GM23338 (cell line): ENCODE measurements at regions not wholly inside any gene's neighbourhood (a gene's known extent, or its start where the extent isn't known, plus 50 kb on each side); places are given as distances from the start of the nearest gene placed in this dataset.

ENCODE experiments used
- CREB1 ChIP-seq: fragments of 250-450 bp; sonication (Bioruptor Pico); IDR thresholded peaks from 2 replicates; pipeline ENCODE4 v1.5.0; 2020; ENCODE audit warnings: low read depth, mild to moderate bottlenecking, moderate library complexity
- CTCF ChIP-seq, 2 experiments: fragments of 200-600 bp in 1 of 2; sonication (generic) in 1 of 2; conservative IDR thresholded peaks; 2 replicates each; pipeline versions ENCODE4 v1.5.1 to v1.6.1; 2016 to 2017; ENCODE audit warnings: antibody characterized with exemption in 2 of 2, low read depth in 2 of 2, mild to moderate bottlenecking in 2 of 2, moderate library complexity in 1 of 2
- ETS1 ChIP-seq: IDR thresholded peaks from 2 replicates; pipeline ENCODE4 v1.6.1; 2016; ENCODE audit warnings: antibody characterized with exemption
- NANOG ChIP-seq: IDR thresholded peaks from 2 replicates; pipeline ENCODE4 v1.6.1; 2016; ENCODE audit warnings: antibody characterized with exemption, borderline replicate concordance
- POLR2AphosphoS5 ChIP-seq: IDR thresholded peaks from 2 replicates; pipeline ENCODE4 v1.6.1; 2016; ENCODE audit warnings: antibody characterized with exemption, low read depth
- STAT1 ChIP-seq: IDR thresholded peaks from one replicate; pipeline ENCODE4 v1.6.1; 2016; ENCODE audit warnings: antibody characterized with exemption; ENCODE audit not compliant: unreplicated experiment
- ZNF331 ChIP-seq: fragments of 250-450 bp; sonication (Bioruptor Pico); IDR thresholded peaks from 2 replicates; pipeline ENCODE4 v1.5.0; 2020; ENCODE audit warnings: low read depth, mild to moderate bottlenecking, moderate library complexity
- TF ChIP-seq, protein P1 (sequence below): fragments of 250-450 bp; sonication (Bioruptor Pico); IDR thresholded peaks from 2 replicates; pipeline ENCODE4 v1.5.0; 2020; ENCODE audit warnings: mild to moderate bottlenecking, moderate library complexity

DNA sequence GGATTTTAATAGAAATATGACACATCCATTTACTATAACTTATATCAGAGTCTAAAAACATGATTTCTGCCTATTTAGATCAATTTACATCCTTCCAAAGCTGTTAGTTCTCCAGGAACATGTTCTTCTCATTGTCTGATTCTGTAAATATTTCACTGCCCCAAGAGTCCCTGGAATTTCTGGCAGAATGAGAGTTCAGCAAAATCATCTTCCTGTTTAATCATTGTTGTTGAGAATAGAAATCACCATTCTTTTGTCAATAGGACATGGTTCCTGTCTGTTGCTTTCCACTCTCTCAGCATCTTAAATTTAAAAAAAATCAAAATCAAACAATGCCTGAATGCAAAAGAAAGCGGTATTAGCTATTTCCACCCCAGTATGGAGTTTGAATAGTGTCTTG lies 172.8 kb upstream of the FRMPD4 start (continued):
- TF ChIP-seq, protein P1, sequence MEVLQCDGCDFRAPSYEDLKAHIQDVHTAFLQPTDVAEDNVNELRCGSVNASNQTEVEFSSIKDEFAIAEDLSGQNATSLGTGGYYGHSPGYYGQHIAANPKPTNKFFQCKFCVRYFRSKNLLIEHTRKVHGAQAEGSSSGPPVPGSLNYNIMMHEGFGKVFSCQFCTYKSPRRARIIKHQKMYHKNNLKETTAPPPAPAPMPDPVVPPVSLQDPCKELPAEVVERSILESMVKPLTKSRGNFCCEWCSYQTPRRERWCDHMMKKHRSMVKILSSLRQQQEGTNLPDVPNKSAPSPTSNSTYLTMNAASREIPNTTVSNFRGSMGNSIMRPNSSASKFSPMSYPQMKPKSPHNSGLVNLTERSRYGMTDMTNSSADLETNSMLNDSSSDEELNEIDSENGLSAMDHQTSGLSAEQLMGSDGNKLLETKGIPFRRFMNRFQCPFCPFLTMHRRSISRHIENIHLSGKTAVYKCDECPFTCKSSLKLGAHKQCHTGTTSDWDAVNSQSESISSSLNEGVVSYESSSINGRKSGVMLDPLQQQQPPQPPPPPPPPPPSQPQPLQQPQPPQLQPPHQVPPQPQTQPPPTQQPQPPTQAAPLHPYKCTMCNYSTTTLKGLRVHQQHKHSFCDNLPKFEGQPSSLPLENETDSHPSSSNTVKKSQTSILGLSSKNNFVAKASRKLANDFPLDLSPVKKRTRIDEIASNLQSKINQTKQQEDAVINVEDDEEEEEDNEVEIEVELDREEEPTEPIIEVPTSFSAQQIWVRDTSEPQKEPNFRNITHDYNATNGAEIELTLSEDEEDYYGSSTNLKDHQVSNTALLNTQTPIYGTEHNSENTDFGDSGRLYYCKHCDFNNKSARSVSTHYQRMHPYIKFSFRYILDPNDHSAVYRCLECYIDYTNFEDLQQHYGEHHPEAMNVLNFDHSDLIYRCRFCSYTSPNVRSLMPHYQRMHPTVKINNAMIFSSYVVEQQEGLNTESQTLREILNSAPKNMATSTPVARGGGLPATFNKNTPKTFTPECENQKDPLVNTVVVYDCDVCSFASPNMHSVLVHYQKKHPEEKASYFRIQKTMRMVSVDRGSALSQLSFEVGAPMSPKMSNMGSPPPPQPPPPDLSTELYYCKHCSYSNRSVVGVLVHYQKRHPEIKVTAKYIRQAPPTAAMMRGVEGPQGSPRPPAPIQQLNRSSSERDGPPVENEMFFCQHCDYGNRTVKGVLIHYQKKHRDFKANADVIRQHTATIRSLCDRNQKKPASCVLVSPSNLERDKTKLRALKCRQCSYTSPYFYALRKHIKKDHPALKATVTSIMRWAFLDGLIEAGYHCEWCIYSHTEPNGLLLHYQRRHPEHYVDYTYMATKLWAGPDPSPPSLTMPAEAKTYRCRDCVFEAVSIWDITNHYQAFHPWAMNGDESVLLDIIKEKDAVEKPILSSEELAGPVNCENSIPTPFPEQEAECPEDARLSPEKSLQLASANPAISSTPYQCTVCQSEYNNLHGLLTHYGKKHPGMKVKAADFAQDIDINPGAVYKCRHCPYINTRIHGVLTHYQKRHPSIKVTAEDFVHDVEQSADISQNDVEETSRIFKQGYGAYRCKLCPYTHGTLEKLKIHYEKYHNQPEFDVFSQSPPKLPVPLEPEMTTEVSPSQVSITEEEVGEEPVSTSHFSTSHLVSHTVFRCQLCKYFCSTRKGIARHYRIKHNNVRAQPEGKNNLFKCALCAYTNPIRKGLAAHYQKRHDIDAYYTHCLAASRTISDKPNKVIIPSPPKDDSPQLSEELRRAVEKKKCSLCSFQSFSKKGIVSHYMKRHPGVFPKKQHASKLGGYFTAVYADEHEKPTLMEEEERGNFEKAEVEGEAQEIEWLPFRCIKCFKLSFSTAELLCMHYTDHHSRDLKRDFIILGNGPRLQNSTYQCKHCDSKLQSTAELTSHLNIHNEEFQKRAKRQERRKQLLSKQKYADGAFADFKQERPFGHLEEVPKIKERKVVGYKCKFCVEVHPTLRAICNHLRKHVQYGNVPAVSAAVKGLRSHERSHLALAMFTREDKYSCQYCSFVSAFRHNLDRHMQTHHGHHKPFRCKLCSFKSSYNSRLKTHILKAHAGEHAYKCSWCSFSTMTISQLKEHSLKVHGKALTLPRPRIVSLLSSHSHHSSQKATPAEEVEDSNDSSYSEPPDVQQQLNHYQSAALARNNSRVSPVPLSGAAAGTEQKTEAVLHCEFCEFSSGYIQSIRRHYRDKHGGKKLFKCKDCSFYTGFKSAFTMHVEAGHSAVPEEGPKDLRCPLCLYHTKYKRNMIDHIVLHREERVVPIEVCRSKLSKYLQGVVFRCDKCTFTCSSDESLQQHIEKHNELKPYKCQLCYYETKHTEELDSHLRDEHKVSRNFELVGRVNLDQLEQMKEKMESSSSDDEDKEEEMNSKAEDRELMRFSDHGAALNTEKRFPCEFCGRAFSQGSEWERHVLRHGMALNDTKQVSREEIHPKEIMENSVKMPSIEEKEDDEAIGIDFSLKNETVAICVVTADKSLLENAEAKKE = no peak
- TF ChIP-seq ZNF331 (CRISPR knock-in tag) = no peak
- no peak for TF ChIP-seq STAT1
- no peak for TF ChIP-seq CTCF (conservative IDR thresholded peaks at IDR 0.05; ENCODE audit: low read depth in 2 of 2)
- no peak for TF ChIP-seq ETS1
- no peak for TF ChIP-seq POLR2AphosphoS5
- no peak for TF ChIP-seq CREB1
- no peak for TF ChIP-seq NANOG
